HG03460 (cell line): ENCODE measurements at regions not wholly inside any gene's neighbourhood (a gene's known extent, or its start where the extent isn't known, plus 50 kb on each side); places are given as distances from the start of the nearest gene placed in this dataset.

Source experiments
- ATAC-seq: cut with Tn5 transposase; IDR thresholded peaks from one replicate; pipeline ENCODE4 v1.9.1; 2021; ENCODE audit not compliant: unreplicated experiment

DNA sequence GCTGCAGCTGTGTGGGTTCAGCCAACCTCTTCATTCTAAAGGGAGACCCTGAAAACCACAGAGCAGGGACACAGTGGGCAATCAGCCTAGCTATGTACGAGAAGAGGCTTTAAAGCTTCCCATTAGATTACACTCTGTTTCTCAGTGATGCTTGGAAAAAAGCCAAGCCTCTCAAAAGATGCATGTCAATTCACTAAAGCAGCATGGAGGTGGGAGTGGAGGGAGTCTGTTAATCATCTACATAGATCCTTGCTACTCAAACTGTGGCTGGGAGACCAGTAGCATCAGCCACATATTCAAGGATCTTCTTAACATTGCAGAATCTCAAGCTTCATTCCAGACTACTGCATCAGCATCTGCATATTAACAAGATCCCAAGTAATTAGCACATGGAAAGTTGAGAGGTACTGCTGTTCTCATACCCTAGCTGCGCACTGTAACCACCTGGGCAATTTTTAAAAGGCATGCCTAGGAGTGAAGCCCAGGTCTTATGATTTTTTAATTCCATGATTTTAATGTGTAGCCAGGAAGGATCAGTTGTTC lies 305.9 kb downstream of the PMP22 start:
- no peak for ATAC-seq

DNA sequence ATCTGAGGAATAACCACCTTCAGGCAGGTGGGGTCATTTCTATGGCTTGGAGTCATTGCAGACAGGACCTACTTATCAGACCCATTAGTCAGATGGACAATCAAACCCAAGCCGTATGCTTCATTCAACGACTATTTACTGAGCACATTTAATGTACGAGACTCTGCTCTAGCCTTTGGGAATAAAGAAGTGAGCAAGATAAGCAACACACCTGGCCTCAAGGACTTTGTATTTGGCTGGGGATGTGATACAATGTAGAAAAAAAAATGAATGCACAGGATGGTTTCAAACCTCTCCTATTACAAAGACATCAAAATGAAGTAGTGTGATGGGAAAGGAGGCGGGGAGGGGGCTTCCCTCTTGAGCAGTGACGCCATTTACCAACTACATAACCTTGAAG lies 311.7 kb downstream of the PMP22 start:
- no peak for ATAC-seq

DNA sequence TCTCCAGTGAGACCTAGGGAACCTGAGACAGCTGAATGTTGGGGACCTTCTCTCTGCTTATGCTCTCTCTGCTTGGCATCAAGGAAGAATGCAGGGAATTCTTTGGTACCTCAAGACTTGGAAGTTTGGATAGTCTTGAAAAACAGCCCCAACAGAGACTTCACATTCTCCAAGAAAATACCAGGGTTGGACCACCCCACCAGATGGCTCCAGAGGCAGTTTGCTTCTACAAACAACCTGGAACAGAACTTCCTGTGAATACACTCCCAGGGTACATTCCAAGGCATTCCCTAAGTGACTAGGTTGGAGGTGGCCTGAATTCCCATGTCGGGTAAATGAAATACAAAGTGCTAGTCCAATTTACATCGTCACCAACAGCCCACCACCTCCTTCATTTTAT lies 314.4 kb downstream of the PMP22 start:
- no peak for ATAC-seq

GRCh38 chr17:14950216-14950615 lies 314.9 kb downstream of the PMP22 start:
- ATAC-seq = no peak

GRCh38 chr17:14947671-14948070 lies 317.5 kb downstream of the PMP22 start:
- no peak for ATAC-seq

- ATAC-seq = no peak
Observed at GRCh38 chr17:14946481-14946880, 318.6 kb downstream of the PMP22 start.

- ATAC-seq = no peak
Observed at GRCh38 chr17:14942526-14943190, 322.5 kb downstream of the PMP22 start.

GRCh38 chr17:14940938-14941265 lies 324.2 kb downstream of the PMP22 start:
- no peak for ATAC-seq

GRCh38 chr17:14940108-14940937 lies 324.8 kb downstream of the PMP22 start:
- no peak for ATAC-seq

GRCh38 chr17:14935845-14936485 lies 329.2 kb downstream of the PMP22 start:
- ATAC-seq = no peak

GRCh38 chr17:14935139-14935841 lies 329.8 kb downstream of the PMP22 start:
- ATAC-seq = no peak

DNA sequence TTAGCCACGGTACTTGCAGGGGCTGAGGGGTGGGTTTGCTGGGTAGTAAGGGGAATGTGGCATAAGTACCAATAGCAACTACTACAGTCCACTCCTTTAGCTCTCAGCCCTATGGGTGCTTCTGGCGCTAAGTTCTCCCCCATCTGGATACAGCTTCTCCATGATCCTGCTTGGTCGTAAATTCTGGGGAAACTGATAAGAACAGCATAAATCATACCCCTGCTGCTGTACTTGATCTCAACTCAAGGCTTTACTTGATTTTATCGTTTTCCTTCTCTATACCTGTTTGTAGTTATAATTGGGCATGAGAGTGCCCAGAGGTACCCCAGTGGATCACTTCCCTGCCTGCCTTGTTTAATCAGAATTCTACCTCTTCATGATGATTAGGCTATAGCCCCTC lies 331.4 kb downstream of the PMP22 start:
- ATAC-seq = no peak

DNA sequence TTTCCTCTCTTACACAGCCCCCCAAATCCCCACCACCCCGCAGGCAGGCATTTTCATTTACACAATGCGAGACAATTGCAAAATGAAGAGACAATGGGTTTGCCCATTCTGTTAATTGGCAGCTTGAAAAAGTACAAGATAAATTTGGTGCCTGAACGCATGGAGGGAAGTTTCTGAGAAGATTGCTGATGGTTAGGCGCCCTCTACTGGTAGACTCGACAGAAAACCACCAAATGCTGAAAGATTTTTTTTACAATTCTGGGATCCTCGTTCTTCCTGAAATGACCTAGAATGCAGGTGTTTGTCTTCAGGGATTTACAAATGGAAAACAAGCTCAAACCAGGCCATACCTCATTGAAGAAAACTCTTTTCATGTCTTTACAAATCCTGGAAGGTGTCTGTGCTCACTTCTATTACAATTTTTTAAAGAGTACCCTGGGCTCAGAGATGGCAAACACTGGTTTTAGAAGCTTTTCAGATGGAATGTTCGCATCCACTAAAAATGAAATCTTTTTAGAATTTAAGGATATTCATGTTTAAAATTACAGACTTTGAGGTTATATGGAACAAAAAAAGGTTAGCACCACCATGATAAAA lies 338.5 kb downstream of the PMP22 start:
- ATAC-seq = no peak

DNA sequence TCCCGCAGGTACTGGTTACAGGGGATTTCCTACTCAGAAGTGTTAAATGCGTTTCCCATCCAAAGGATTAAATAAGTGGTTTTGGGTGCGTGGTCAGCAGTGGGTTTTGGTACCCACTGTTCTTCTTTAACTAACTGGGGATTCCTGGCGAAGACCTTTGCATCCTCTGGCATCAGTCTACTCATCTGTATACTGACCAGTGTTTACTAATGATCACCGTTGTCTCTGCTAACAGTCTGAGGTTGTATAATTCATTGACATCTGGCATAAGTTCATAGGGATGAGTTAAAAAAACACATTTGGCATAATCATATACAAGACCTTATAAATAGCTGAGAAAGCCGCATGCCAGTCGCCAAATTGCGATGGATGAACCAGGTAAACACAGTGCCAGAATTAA lies 339.1 kb downstream of the PMP22 start:
- no peak for ATAC-seq

DNA sequence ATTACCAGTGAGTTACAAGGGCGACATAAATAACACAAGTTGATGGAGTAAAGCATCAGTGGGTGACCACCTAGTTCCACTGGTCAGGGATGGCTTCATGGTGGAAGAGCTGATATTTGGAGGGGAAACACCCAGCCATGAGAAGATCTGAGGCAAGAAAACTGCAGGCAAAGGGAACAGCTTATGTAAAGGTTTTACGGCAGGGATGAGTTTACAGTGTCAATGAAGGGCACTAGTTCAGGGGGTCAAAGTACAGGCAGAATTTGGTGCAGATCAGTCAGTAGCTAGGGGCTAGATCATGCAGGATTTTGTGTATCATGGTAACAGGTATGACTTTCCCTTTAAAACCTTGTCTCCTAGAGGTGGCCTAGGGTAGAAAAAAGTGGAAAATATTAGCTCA lies 339.6 kb downstream of the PMP22 start:
- ATAC-seq = no peak

- ATAC-seq = no peak
Observed at GRCh38 chr17:14923981-14924380, 341.1 kb downstream of the PMP22 start.

DNA sequence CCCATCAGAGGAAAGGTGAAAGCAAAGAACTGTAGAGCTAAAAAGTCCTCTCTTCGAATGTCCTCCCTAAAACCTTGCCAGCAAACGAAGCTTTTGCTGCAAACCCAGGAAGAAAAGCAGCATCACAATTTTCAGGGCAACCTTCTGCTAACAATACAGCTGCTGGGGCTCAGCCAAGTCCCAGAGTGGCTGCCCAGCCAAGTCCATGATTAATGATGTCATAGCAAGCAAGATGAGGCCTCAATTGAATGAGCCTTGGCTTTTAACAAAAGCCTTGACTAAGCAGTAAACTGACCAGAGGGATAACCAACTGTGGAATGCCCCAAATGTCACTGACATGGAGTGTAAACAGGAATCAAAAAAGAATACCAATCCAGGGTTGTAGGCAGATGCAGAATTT lies 342.7 kb downstream of the PMP22 start:
- ATAC-seq = no peak

DNA sequence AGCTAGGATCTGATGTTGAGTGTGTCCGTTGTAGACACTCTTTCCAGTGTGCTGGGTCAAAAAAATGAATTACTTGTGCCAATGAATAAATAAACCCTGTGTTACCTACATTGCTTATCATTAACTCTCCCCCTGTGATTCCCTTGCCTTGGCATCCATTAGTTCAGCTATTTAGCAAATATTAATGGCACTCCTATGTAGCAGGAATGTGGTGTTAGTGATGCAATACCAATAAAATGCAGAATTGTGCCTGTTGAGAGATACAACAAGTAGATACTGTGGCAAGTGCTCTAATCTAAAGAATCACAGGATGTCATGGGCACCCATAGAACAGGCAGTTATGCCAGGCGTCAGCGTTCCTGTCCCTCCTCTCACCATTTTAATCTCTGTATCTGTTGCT lies 343.2 kb downstream of the PMP22 start:
- no peak for ATAC-seq

- no peak for ATAC-seq
Observed at GRCh38 chr17:14919631-14920213, 345.4 kb downstream of the PMP22 start.

DNA sequence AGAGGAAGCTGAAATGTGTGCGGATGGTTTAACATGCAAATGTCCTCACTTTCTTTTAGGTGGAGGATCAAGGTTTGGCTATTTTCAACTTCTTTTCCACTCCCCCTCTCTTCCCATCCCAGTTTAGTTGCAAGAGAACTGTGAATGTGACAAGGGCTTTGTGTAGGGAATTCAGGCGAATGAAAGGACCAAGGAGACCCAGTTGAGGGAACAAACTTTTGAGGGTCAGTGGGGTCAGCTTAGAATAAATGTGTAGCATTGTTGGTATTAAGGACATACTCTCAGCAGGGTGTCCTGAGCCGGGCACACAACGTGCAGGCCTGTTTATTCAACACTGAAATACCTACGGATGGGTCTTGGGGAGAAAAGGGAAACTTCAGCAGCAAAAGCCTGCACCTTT lies 346.0 kb downstream of the PMP22 start:
- ATAC-seq = no peak

- ATAC-seq = no peak
Observed at GRCh38 chr17:14918540-14918939, 346.6 kb downstream of the PMP22 start.
